T-helper 1 cell treated with Interleukin-12 subunit alpha and Interleukin-12 subunit beta and Interleukin-4 antibody, amounts not matched to agents 30 μg/mL and 1 μg/mL, for 36 hours (primary cell): ENCODE measurements at regions not wholly inside any gene's neighbourhood (a gene's known extent, or its start where the extent isn't known, plus 50 kb on each side); places are given as distances from the start of the nearest gene placed in this dataset.

Experiments used
- H3K27ac Mint-ChIP-seq: one replicate; pipeline ENCODE4 v1.8.0; 2021; ENCODE audit warnings: mild to moderate bottlenecking, mixed read lengths
- H3K27me3 Mint-ChIP-seq: one replicate; pipeline ENCODE4 v1.8.0; 2021; ENCODE audit warnings: low read depth, mixed read lengths
- H3K36me3 Mint-ChIP-seq: one replicate; pipeline ENCODE4 v1.8.0; 2021; ENCODE audit warnings: low read depth, mixed read lengths
- H3K4me1 Mint-ChIP-seq: one replicate; pipeline ENCODE4 v1.8.0; 2021; ENCODE audit warnings: low read depth, mixed read lengths
- H3K4me3 Mint-ChIP-seq: one replicate; pipeline ENCODE4 v1.8.0; 2021; ENCODE audit warnings: mild to moderate bottlenecking, moderate library complexity, mixed read lengths
- H3K9me3 Mint-ChIP-seq: one replicate; pipeline ENCODE4 v1.8.0; 2021; ENCODE audit warnings: mixed read lengths

GRCh38 chr4:129545599-129546278, 449.8 kb downstream of the C4orf33 start:
- Mint-ChIP-seq H3K36me3 (no peaks in the 10 kb centered on the region), H3K4me3 (no peak overlapping the region), H3K27ac (no peak overlapping the region), H3K27me3 (no peaks in the 10 kb centered on the region), H3K4me1 (no peaks in the 10 kb centered on the region), H3K9me3 (no peaks in the 10 kb centered on the region)

- H3K27ac Mint-ChIP-seq, result no peak overlapping the region
- H3K9me3 Mint-ChIP-seq, result no peaks in the 10 kb centered on the region
- H3K4me3 Mint-ChIP-seq, result no peak overlapping the region
- no peaks in the 10 kb centered on the region for H3K4me1 Mint-ChIP-seq
- no peaks in the 10 kb centered on the region for H3K36me3 Mint-ChIP-seq
- H3K27me3 Mint-ChIP-seq, result no peaks in the 10 kb centered on the region
These were observed 450.6 kb downstream of the C4orf33 start for GRCh38 chr4:129546531-129546930.

DNA sequence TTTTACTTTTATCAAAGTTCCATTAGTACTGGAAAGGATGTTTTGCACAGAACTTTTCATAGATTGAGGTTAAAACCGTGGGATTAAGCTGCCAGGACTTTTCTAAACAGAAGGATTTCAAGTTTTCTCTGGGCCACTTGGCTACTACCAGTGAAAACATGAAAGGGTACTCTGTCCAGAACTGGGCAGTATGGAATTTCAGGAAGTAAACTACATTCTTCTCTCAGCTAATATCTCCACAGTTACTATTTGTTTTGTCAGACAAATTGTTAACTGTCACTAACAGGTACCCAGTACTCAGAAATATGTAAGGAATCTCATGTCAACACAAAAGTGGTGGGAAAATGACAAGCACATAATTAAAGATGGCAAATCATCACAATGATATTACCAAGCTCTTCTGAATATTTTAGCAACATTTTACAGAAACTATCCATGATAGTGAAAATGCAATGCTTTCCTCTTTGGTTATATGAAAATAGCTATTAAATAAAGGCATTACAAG, 454.4 kb downstream of the C4orf33 start:
- Mint-ChIP-seq H3K27me3 (no peaks in the 10 kb centered on the region), H3K9me3 (no peaks in the 10 kb centered on the region), H3K27ac (no peak overlapping the region)

GRCh38 chr4:129561280-129561679, 465.3 kb downstream of the C4orf33 start:
- Mint-ChIP-seq H3K36me3 (no peaks in the 10 kb centered on the region), H3K9me3 (no peaks in the 10 kb centered on the region), H3K27ac (no peak overlapping the region), H3K4me1 (no peaks in the 10 kb centered on the region), H3K27me3 (no peaks in the 10 kb centered on the region), H3K4me3 (no peak overlapping the region)

More for the DNA sequence above, 454.4 kb downstream of the C4orf33 start:
- Mint-ChIP-seq H3K4me3 (no peak overlapping the region), H3K36me3 (no peaks in the 10 kb centered on the region), H3K4me1 (no peaks in the 10 kb centered on the region)

- Mint-ChIP-seq H3K4me3 (no peak overlapping the region), H3K36me3 (no peaks in the 10 kb centered on the region), H3K4me1 (no peaks in the 10 kb centered on the region), H3K9me3 (no peaks in the 10 kb centered on the region), H3K27ac (no peak overlapping the region), H3K27me3 (no peaks in the 10 kb centered on the region)
These were observed 466.1 kb downstream of the C4orf33 start for GRCh38 chr4:129561886-129562671.

GRCh38 chr4:129565214-129565613, 469.3 kb downstream of the C4orf33 start:
- Mint-ChIP-seq H3K4me1 (no peaks in the 10 kb centered on the region), H3K4me3 (no peak overlapping the region), H3K27me3 (no peaks in the 10 kb centered on the region), H3K9me3 (no peaks in the 10 kb centered on the region), H3K36me3 (no peaks in the 10 kb centered on the region), H3K27ac (no peak overlapping the region)

GRCh38 chr4:129570326-129570725, 474.4 kb downstream of the C4orf33 start:
- H3K27me3 Mint-ChIP-seq, result no peaks in the 10 kb centered on the region
- H3K27ac Mint-ChIP-seq, result no peak overlapping the region
- no peaks in the 10 kb centered on the region for H3K4me1 Mint-ChIP-seq
- no peak overlapping the region for H3K4me3 Mint-ChIP-seq
- no peaks in the 10 kb centered on the region for H3K36me3 Mint-ChIP-seq
- no peaks in the 10 kb centered on the region for H3K9me3 Mint-ChIP-seq

GRCh38 chr4:129578336-129578735, 482.4 kb downstream of the C4orf33 start:
- Mint-ChIP-seq H3K27me3 (no peaks in the 10 kb centered on the region), H3K4me3 (no peak overlapping the region), H3K4me1 (peaks cover 2% of the 10 kb centered on the region), H3K9me3 (no peaks in the 10 kb centered on the region), H3K36me3 (no peaks in the 10 kb centered on the region), H3K27ac (no peak overlapping the region)

GRCh38 chr4:129581305-129581704, 485.4 kb downstream of the C4orf33 start:
- Mint-ChIP-seq H3K36me3 (no peaks in the 10 kb centered on the region), H3K27ac (no peak overlapping the region), H3K4me1 (peaks cover 2% of the 10 kb centered on the region), H3K4me3 (no peak overlapping the region), H3K9me3 (no peaks in the 10 kb centered on the region), H3K27me3 (no peaks in the 10 kb centered on the region)

DNA sequence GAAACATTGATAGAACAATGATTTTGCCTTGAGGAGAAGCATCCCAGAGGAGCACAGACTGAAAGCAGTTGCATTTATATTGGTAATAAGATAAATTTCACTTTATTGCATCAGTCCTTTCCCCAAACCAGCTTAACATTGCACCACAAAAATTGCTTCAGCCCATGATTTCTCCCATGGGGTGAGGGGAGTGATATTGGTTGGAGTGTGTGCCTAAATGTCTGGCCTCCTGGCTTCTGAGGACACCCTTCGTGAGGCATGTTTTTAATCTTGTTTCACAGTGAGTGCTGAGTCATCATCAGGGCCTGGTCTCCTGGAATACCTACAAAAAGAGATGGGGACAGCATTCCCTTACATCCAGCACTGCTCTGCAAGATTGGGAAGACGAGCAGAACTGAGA, 487.9 kb downstream of the C4orf33 start:
- Mint-ChIP-seq H3K9me3 (no peaks in the 10 kb centered on the region), H3K4me3 (no peak overlapping the region), H3K4me1 (no peaks in the 10 kb centered on the region), H3K27ac (no peak overlapping the region), H3K27me3 (no peaks in the 10 kb centered on the region), H3K36me3 (no peaks in the 10 kb centered on the region)

- Mint-ChIP-seq H3K9me3 (no peaks in the 10 kb centered on the region), H3K4me1 (no peaks in the 10 kb centered on the region), H3K36me3 (no peaks in the 10 kb centered on the region), H3K27ac (no peak overlapping the region), H3K4me3 (no peak overlapping the region), H3K27me3 (no peaks in the 10 kb centered on the region)
These were observed 502.6 kb downstream of the C4orf33 start for GRCh38 chr4:129598582-129598981.

- no peak overlapping the region for H3K27ac Mint-ChIP-seq
- H3K36me3 Mint-ChIP-seq, result no peaks in the 10 kb centered on the region
- H3K4me3 Mint-ChIP-seq, result no peak overlapping the region
- no peaks in the 10 kb centered on the region for H3K27me3 Mint-ChIP-seq
- no peaks in the 10 kb centered on the region for H3K4me1 Mint-ChIP-seq
- H3K9me3 Mint-ChIP-seq, result no peaks in the 10 kb centered on the region
These were observed 504.9 kb downstream of the C4orf33 start for GRCh38 chr4:129600898-129601297.

DNA sequence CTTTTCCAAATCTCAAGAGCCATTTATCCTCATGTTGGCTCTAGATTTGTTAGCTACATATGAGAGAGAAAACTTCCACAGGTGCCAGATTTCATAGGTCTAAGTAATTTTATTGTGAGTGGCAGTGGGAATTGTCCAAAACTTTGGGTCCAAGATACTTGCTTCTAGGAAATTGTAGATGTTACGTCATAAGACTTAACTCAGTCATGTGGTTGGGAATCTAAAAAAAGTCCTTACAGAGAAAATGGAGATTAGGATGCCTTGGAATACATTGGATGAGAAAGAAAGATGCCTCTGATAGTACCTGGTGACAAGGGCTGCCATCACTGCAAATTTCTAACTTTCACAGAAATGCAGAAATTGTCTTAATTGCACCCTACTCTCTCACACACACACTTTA, 506.5 kb downstream of the C4orf33 start:
- Mint-ChIP-seq H3K4me3 (no peak overlapping the region), H3K36me3 (no peaks in the 10 kb centered on the region), H3K27me3 (no peaks in the 10 kb centered on the region), H3K27ac (no peak overlapping the region), H3K9me3 (no peaks in the 10 kb centered on the region), H3K4me1 (no peaks in the 10 kb centered on the region)

DNA sequence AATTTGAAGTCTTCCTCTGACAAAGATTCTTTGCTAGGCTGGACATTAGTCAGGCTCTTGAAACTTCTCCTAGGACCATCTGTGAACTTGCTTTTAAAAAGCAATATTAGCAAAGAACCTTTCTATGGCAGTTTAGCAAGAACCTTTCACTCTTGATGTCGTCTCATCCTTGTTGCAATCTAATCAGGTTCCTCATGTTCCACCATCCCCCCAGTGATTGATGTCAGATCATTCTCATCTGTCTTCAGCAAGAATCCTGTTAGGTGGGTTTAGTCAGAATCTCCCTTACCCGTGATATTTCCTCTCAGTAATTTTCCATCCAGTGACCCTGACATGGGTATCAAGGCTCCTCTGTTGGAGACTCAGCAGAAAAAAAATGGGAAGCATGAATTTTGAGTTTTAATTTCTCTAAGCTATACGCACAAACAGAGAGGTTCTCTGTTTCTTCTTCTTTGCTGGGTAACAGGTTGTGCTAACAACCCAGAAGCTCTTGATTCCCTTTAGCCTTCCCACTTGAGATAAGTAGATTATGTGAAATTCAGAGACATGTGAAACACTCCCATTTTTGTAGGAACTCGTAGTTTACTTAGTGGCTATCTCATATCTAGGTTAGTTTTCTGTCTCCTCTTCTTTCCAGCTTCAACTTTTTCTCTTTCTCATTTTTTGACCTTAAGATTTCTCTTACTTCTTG, 507.4 kb downstream of the C4orf33 start:
- no peaks in the 10 kb centered on the region for H3K4me1 Mint-ChIP-seq
- no peaks in the 10 kb centered on the region for H3K9me3 Mint-ChIP-seq
- no peaks in the 10 kb centered on the region for H3K36me3 Mint-ChIP-seq
- H3K4me3 Mint-ChIP-seq, result no peak overlapping the region
- no peak overlapping the region for H3K27ac Mint-ChIP-seq
- no peaks in the 10 kb centered on the region for H3K27me3 Mint-ChIP-seq
